PC-9 (cell line): ENCODE measurements at regions not wholly inside any gene's neighbourhood (a gene's known extent, or its start where the extent isn't known, plus 50 kb on each side); places are given as distances from the start of the nearest gene placed in this dataset.

Source experiments
- BruUV-seq: library from RNA; stranded (reverse); fragments of 400-500 nt; replicated peaks from 2 replicates; lab custom pipeline; 2021; lab: Mats Ljungman, UMichigan
- CTCF ChIA-PET: fragments of 300-600 bp; sonication (Branson Sonifier 250); formaldehyde crosslinking; loops from one replicate; lab custom pipeline; 2022; ENCODE audit warnings: antibody characterized with exemption; lab: Charles Lee
- POLR2A ChIA-PET: fragments of 300-600 bp; sonication (Branson Sonifier 250); formaldehyde crosslinking; loops from one replicate; lab custom pipeline; 2022; ENCODE audit warnings: antibody characterized with exemption; ENCODE audit not compliant: unreplicated experiment; lab: Charles Lee
- DNase-seq, 2 experiments: peaks; one replicate each; pipeline versions ENCODE4 v3.0.0 to v3.0.0-alpha.2; 2015 to 2022; ENCODE audit warnings: mixed read lengths in 1 of 2
- H2AFZ ChIP-seq: fragments of 200-600 bp; sonication (generic); 2 replicates; pipeline ENCODE4 v1.8.1; 2017; ENCODE audit warnings: antibody characterized with exemption
- H3F3A ChIP-seq: fragments of 200-600 bp; sonication (generic); 2 replicates; pipeline ENCODE4 v1.8.1; 2017; ENCODE audit warnings: antibody characterized with exemption, mild to moderate bottlenecking, low read depth; ENCODE audit not compliant: insufficient read depth
- H3K27ac ChIP-seq: fragments of 200-600 bp; sonication (generic); 2 replicates; pipeline ENCODE4 v1.6.1; 2016; ENCODE audit warnings: mixed run types
- H3K27me3 ChIP-seq: fragments of 200-600 bp; sonication (generic); 2 replicates; pipeline ENCODE4 v1.6.1; 2016; ENCODE audit warnings: low read depth, mixed run types; ENCODE audit not compliant: insufficient read depth
- H3K36me3 ChIP-seq: fragments of 200-600 bp; sonication (generic); 2 replicates; pipeline ENCODE4 v1.6.1; 2016; ENCODE audit warnings: low read depth, mixed run types
- H3K4me1 ChIP-seq: fragments of 200-600 bp; sonication (generic); replicated peaks from 2 replicates; pipeline ENCODE4 v1.6.1; 2016; ENCODE audit warnings: mixed run types; ENCODE audit not compliant: insufficient read depth
- H3K4me2 ChIP-seq: fragments of 200-600 bp; sonication (generic); 2 replicates; pipeline ENCODE4 v1.6.1; 2017; ENCODE audit warnings: mixed run types
- H3K4me3 ChIP-seq: fragments of 200-600 bp; sonication (generic); 2 replicates; pipeline ENCODE4 v1.6.1; 2016; ENCODE audit warnings: mixed run types
- H3K79me2 ChIP-seq: fragments of 200-600 bp; sonication (generic); 2 replicates; pipeline ENCODE4 v1.6.1; 2017; ENCODE audit warnings: low read depth, mixed run types
- H3K9me2 ChIP-seq: fragments of 200-600 bp; sonication (generic); 2 replicates; pipeline ENCODE4 v1.8.1; 2017; ENCODE audit warnings: mild to moderate bottlenecking; ENCODE audit not compliant: insufficient read depth
- H3K9me3 ChIP-seq: fragments of 200-600 bp; sonication (generic); 2 replicates; pipeline ENCODE4 v1.8.1; 2016; ENCODE audit warnings: low read depth; ENCODE audit not compliant: insufficient read depth
- H4K20me1 ChIP-seq: fragments of 200-600 bp; sonication (generic); 2 replicates; pipeline ENCODE4 v1.8.1; 2017; ENCODE audit not compliant: insufficient read depth
- EZH2 ChIP-seq: fragments of 200-600 bp; sonication (generic); IDR thresholded peaks from 2 replicates; pipeline ENCODE4 v1.8.0; 2017; ENCODE audit warnings: antibody characterized with exemption, low read depth
- intact Hi-C: fragments of 100-400 bp; cut with micrococcal nuclease; formaldehyde crosslinking; loops from one replicate; pipeline ENCODE4 v1.10.0; 2022; ENCODE audit not compliant: unreplicated experiment
- TF ChIP-seq, protein P1 (sequence below): fragments of 200-600 bp; sonication (generic); conservative IDR thresholded peaks from 2 replicates; pipeline ENCODE4 v1.6.1; 2017; ENCODE audit warnings: mixed run types, antibody characterized with exemption, mild to moderate bottlenecking, moderate library complexity

DNA sequence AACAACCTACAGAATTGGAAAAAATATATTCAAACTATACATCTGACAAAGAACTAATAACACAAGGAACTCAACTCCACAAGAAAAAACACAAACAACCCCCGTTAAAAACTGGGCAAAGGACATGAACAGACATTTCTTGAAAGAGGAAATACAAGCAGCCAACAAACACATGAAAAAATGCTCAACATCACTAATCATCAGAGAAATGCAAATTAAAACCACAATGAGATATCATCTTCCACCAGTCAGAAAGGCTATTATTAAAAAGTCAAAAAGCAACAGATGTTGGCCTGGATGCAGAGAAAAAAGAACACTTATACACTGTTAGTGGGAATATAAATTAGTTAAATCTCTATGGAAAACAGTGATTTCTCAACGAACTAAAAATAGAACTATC, 82.6 kb upstream of the CCDC91 start:
- Histone ChIP-seq H3K4me2 (no peak overlapping the region), H3F3A (no peaks in the 10 kb centered on the region), H4K20me1 (no peaks in the 10 kb centered on the region), H3K27me3 (no peaks in the 10 kb centered on the region), H3K36me3 (no peaks in the 10 kb centered on the region), H3K27ac (no peak overlapping the region), H2AFZ (no peak overlapping the region), H3K4me3 (no peak overlapping the region), H3K79me2 (no peaks in the 10 kb centered on the region), H3K9me3 (no peaks in the 10 kb centered on the region), H3K9me2 (no peaks in the 10 kb centered on the region; the same call in 1 of the 2 replicates), H3K4me1 (peaks cover 9% of the 10 kb centered on the region; the same call in 1 of the 2 replicates)
- ChIA-PET POLR2A (no interaction called here), CTCF (no interaction called here)
- no TSS peak for BruUV-seq
- intact Hi-C loops = no loop called here
- DNase-seq = no peak
- TF ChIP-seq, protein P1, sequence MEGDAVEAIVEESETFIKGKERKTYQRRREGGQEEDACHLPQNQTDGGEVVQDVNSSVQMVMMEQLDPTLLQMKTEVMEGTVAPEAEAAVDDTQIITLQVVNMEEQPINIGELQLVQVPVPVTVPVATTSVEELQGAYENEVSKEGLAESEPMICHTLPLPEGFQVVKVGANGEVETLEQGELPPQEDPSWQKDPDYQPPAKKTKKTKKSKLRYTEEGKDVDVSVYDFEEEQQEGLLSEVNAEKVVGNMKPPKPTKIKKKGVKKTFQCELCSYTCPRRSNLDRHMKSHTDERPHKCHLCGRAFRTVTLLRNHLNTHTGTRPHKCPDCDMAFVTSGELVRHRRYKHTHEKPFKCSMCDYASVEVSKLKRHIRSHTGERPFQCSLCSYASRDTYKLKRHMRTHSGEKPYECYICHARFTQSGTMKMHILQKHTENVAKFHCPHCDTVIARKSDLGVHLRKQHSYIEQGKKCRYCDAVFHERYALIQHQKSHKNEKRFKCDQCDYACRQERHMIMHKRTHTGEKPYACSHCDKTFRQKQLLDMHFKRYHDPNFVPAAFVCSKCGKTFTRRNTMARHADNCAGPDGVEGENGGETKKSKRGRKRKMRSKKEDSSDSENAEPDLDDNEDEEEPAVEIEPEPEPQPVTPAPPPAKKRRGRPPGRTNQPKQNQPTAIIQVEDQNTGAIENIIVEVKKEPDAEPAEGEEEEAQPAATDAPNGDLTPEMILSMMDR = no peak
- TF ChIP-seq EZH2 = no peak

DNA sequence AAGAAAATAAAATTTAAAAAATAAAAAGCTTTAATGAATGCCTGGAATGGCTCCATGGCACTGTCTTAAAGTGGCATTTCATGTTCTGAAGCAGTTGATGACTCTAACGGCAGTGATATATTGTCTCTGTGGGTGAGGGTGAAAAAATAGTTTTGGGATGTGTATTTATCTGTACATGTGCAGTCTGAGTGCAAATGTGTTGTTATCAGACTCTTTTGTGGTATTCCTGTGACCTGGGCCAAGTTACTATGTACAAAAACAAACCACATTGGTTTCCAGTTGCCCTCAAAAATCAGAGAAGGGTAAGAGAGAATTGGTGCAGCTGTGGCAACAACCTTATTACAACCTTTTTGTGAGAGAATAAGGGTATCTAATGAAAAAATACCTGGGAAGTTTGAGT, 81.7 kb upstream of the CCDC91 start:
- Histone ChIP-seq H3K27me3 (no peaks in the 10 kb centered on the region), H3K27ac (no peak overlapping the region), H3K36me3 (no peaks in the 10 kb centered on the region), H3K9me3 (no peaks in the 10 kb centered on the region), H4K20me1 (no peaks in the 10 kb centered on the region), H3K4me1 (peaks cover 9% of the 10 kb centered on the region; the same call in 1 of the 2 replicates), H3F3A (no peaks in the 10 kb centered on the region), H3K79me2 (no peaks in the 10 kb centered on the region), H3K4me2 (no peak overlapping the region), H3K9me2 (no peaks in the 10 kb centered on the region; the same call in 1 of the 2 replicates), H3K4me3 (no peak overlapping the region), H2AFZ (no peak overlapping the region)
- ChIA-PET CTCF (no interaction called here), POLR2A (interaction anchor here (0.8 kb wide), 1 partner anchor 139 kb away, joined by 9 read pairs; no protein-coding TSS in a partner anchor)
- TF ChIP-seq, protein P1 = no peak
- TF ChIP-seq EZH2 = no peak
- intact Hi-C loops = no loop called here
- no peak for DNase-seq
- no TSS peak for BruUV-seq

DNA sequence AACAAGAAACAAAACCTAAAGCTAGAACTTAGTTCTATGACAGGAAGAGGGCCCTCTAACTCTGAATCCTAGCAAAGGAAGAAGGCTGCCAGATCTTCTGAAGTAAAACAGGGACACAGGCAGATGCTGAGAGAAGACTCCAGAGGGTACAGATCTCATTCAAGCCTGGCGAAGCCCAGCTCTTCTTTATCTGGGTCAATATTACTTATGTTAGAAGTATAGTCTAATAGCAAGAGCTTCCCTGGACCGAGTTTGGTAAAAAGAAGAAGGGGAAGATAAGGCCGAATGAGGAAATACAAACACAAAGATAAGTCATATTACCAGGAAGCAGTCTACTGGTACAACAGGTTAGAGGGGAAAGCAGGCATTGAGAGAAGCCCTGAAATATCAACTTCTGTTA, 79.9 kb upstream of the CCDC91 start:
- H3K27ac ChIP-seq = no peak overlapping the region
- intact Hi-C loops = no loop called here
- CTCF ChIA-PET = no interaction called here
- TF ChIP-seq EZH2 = no peak
- TF ChIP-seq, protein P1 = no peak
- DNase-seq = no peak
- H3F3A ChIP-seq = no peaks in the 10 kb centered on the region
- no peaks in the 10 kb centered on the region for H3K27me3 ChIP-seq
- H3K4me1 ChIP-seq = peaks cover 9% of the 10 kb centered on the region; the same call in 1 of the 2 replicates
- H3K9me2 ChIP-seq = no peaks in the 10 kb centered on the region; the same call in 1 of the 2 replicates
- no peaks in the 10 kb centered on the region for H3K36me3 ChIP-seq
- POLR2A ChIA-PET = no interaction called here
- no peaks in the 10 kb centered on the region for H4K20me1 ChIP-seq
- peak overlapping the region; percentile 72; the same call in 1 of the 2 replicates for H2AFZ ChIP-seq
- H3K79me2 ChIP-seq = no peaks in the 10 kb centered on the region
- H3K4me3 ChIP-seq = no peak overlapping the region
- no TSS peak for BruUV-seq
- H3K4me2 ChIP-seq = peak overlapping the region; percentile 33; the same call in 1 of the 2 replicates
- H3K9me3 ChIP-seq = no peaks in the 10 kb centered on the region
